ENCODE measurements at regions not wholly inside any gene's neighbourhood (a gene's known extent, or its start where the extent isn't known, plus 50 kb on each side); places are given as distances from the start of the nearest gene placed in this dataset.

GRCh38 chr3:159326998-159327397, 525.1 kb downstream of the MFSD1 start:
- WGBS, 2 experiments (ENCODE audit: insufficient coverage in 1 of 2, insufficient read length in 1 of 2), result 75 to 83% methylated on average over 1 to 2 of the region's 2 CpGs
- Histone ChIP-seq H3K9me3 (ENCODE audit: control insufficient read depth, low read length) (no peaks in the 10 kb centered on the region), H3K4me1 (ENCODE audit: control insufficient read depth, insufficient read depth, low read length) (no peaks in the 10 kb centered on the region), H3K4me3 (ENCODE audit: low read length) (no peak overlapping the region), H3K27ac (ENCODE audit: low read depth, low read length) (no peak overlapping the region), H3K9ac (ENCODE audit: extremely low read depth, low read length, poor library complexity, severe bottlenecking) (no peak overlapping the region), H3K27me3 (ENCODE audit: control insufficient read depth, insufficient read depth, low read length, poor library complexity, severe bottlenecking) (no peaks in the 10 kb centered on the region), H3K36me3 (ENCODE audit: control insufficient read depth, insufficient read depth, low read length) (no peaks in the 10 kb centered on the region)
- H3K36me3 Mint-ChIP-seq (ENCODE audit: low read depth), result no peaks in the 10 kb centered on the region
- no peak overlapping the region for H3K4me3 Mint-ChIP-seq
- no peaks in the 10 kb centered on the region for H3K4me1 Mint-ChIP-seq
- no peak overlapping the region for H3K27ac Mint-ChIP-seq
- TF ChIP-seq, protein P1, sequence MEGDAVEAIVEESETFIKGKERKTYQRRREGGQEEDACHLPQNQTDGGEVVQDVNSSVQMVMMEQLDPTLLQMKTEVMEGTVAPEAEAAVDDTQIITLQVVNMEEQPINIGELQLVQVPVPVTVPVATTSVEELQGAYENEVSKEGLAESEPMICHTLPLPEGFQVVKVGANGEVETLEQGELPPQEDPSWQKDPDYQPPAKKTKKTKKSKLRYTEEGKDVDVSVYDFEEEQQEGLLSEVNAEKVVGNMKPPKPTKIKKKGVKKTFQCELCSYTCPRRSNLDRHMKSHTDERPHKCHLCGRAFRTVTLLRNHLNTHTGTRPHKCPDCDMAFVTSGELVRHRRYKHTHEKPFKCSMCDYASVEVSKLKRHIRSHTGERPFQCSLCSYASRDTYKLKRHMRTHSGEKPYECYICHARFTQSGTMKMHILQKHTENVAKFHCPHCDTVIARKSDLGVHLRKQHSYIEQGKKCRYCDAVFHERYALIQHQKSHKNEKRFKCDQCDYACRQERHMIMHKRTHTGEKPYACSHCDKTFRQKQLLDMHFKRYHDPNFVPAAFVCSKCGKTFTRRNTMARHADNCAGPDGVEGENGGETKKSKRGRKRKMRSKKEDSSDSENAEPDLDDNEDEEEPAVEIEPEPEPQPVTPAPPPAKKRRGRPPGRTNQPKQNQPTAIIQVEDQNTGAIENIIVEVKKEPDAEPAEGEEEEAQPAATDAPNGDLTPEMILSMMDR (conservative IDR thresholded peaks at IDR 0.05), result no peak
- no peaks in the 10 kb centered on the region for H3K27me3 Mint-ChIP-seq (ENCODE audit: insufficient read depth)
- no peak for DNase-seq
- H3K9me3 Mint-ChIP-seq, result no peaks in the 10 kb centered on the region

DNA sequence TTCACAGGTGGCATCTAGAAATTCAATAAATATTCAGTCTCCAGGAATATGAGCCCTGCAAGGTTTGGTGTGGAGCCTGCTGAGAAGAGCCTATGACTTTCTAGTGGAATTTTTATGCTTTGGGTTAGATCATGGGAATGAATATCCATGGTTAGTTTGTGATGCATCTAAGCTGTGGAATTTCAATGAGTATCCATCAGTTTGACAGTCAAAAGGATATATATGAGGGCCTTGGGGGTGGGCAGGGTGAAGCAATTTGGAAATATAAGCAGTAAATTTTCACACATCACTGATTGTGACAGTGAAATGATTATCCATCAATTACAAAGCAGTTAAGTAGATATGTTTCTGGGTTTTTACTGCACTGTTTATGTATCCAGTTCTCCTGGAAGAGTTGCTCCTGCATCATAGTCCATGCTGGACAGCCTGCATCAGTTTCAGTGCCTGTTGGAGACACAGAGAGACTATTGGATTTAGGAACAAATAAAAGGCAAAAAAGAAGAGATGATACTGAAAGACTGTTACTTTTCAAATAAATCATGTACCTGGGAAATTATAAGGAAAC, 530.8 kb downstream of the MFSD1 start:
- TF ChIP-seq, protein P1 (conservative IDR thresholded peaks at IDR 0.05), result no peak
- no peaks in the 10 kb centered on the region for H3K4me1 ChIP-seq (ENCODE audit: control insufficient read depth, insufficient read depth, low read length)
- H3K9me3 ChIP-seq (ENCODE audit: control insufficient read depth, low read length), result no peaks in the 10 kb centered on the region
- no peak overlapping the region for H3K9ac ChIP-seq (ENCODE audit: extremely low read depth, low read length, poor library complexity, severe bottlenecking)
- no peaks in the 10 kb centered on the region for H3K27me3 ChIP-seq (ENCODE audit: control insufficient read depth, insufficient read depth, low read length, poor library complexity, severe bottlenecking)
- no peaks in the 10 kb centered on the region for H3K36me3 ChIP-seq (ENCODE audit: control insufficient read depth, insufficient read depth, low read length)
- Mint-ChIP-seq H3K4me3 (no peak overlapping the region), H3K9me3 (no peaks in the 10 kb centered on the region), H3K4me1 (no peaks in the 10 kb centered on the region), H3K36me3 (ENCODE audit: low read depth) (no peaks in the 10 kb centered on the region), H3K27ac (no peak overlapping the region), H3K27me3 (ENCODE audit: insufficient read depth) (peaks cover 4% of the 10 kb centered on the region)
- DNase-seq, result no peak
- H3K27ac ChIP-seq (ENCODE audit: low read depth, low read length), result no peak overlapping the region
- H3K4me3 ChIP-seq (ENCODE audit: low read length), result no peak overlapping the region

DNA sequence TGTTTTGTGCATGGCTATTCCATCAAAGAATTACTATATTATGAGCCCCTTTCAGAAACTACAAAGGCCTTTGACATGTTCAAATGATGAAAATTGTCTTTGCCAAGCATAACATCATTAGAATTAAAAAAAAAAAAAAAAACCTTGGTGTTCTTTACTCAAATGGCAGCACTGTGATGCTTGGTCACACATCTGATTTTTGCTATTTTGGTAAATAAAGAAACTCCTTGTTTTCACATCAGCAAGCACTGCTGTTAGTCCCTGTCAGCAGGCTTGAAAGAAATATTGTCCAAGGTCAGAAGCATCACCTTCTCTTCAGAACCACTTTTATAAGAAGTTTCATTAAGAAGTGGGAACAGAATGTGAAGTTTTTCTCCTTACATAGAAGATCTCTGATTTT, 537.3 kb downstream of the MFSD1 start:
- Histone ChIP-seq H3K27ac (ENCODE audit: low read depth, low read length) (no peak overlapping the region), H3K27me3 (ENCODE audit: control insufficient read depth, insufficient read depth, low read length, poor library complexity, severe bottlenecking) (no peaks in the 10 kb centered on the region), H3K9me3 (ENCODE audit: control insufficient read depth, low read length) (peaks cover 9% of the 10 kb centered on the region), H3K4me1 (ENCODE audit: control insufficient read depth, insufficient read depth, low read length) (no peaks in the 10 kb centered on the region), H3K9ac (ENCODE audit: extremely low read depth, low read length, poor library complexity, severe bottlenecking) (no peak overlapping the region), H3K36me3 (ENCODE audit: control insufficient read depth, insufficient read depth, low read length) (no peaks in the 10 kb centered on the region), H3K4me3 (ENCODE audit: low read length) (no peak overlapping the region)
- no peak overlapping the region for H3K4me3 Mint-ChIP-seq
- H3K36me3 Mint-ChIP-seq (ENCODE audit: low read depth), result no peaks in the 10 kb centered on the region
- peaks cover 16% of the 10 kb centered on the region for H3K27me3 Mint-ChIP-seq (ENCODE audit: insufficient read depth)
- DNase-seq, result no peak
- H3K4me1 Mint-ChIP-seq, result no peaks in the 10 kb centered on the region
- peaks cover 9% of the 10 kb centered on the region for H3K9me3 Mint-ChIP-seq
- no peak overlapping the region for H3K27ac Mint-ChIP-seq
- TF ChIP-seq, protein P1 (conservative IDR thresholded peaks at IDR 0.05), result no peak

Data from endodermal cell (in vitro differentiated cells).